HG03558 (cell line): ENCODE measurements at regions not wholly inside any gene's neighbourhood (a gene's known extent, or its start where the extent isn't known, plus 50 kb on each side); places are given as distances from the start of the nearest gene placed in this dataset.
"Not testable (repeated sequence)": the region's sequence is repeated elsewhere in the genome, so short reads cannot be mapped to it uniquely, and the experiment has no call there.

ENCODE experiments used
- ATAC-seq: cut with Tn5 transposase; IDR thresholded peaks from one replicate; pipeline ENCODE4 v1.9.1; 2021; ENCODE audit warnings: moderate number of reproducible peaks; ENCODE audit not compliant: unreplicated experiment; ENCODE audit errors: extremely low read depth

GRCh38 chr9:79490657-79491248, 81.0 kb upstream of the TLE4 start:
- ATAC-seq = no peak

GRCh38 chr9:79492092-79493009, 79.4 kb upstream of the TLE4 start:
- no peak for ATAC-seq

- not testable (repeated sequence) for ATAC-seq
Measured at GRCh38 chr9:79500196-79500864, 71.4 kb upstream of the TLE4 start.

- ATAC-seq = no peak
Measured at GRCh38 chr9:79501546-79501945, 70.2 kb upstream of the TLE4 start.

GRCh38 chr9:79507801-79508200, 64.0 kb upstream of the TLE4 start:
- no peak for ATAC-seq

GRCh38 chr9:79512251-79512650, 59.5 kb upstream of the TLE4 start:
- ATAC-seq = no peak
